ENCODE measurements at regions not wholly inside any gene's neighbourhood (a gene's known extent, or its start where the extent isn't known, plus 50 kb on each side); places are given as distances from the start of the nearest gene placed in this dataset.

DNA sequence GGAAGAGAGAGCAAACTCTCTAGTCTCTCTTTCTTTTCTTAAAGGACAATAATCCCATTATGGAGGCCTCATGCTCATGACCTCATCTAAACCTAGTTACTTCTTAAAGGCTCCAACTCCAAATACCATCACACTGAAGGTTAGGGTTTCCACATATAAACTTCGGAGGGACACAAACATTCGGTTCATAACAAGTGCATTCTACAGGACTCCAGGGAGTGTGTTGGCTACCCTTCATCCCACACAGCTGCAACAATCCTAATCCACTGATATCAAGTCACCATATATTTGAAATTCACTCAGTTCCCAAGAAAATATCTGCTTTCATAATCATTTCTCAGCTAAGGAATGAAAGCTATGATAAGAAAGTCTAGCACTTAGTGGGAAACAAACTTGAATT lies 265.9 kb upstream of the PLEKHG7 start (continued):
- TF ChIP-seq, protein P1, sequence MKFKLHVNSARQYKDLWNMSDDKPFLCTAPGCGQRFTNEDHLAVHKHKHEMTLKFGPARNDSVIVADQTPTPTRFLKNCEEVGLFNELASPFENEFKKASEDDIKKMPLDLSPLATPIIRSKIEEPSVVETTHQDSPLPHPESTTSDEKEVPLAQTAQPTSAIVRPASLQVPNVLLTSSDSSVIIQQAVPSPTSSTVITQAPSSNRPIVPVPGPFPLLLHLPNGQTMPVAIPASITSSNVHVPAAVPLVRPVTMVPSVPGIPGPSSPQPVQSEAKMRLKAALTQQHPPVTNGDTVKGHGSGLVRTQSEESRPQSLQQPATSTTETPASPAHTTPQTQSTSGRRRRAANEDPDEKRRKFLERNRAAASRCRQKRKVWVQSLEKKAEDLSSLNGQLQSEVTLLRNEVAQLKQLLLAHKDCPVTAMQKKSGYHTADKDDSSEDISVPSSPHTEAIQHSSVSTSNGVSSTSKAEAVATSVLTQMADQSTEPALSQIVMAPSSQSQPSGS (IDR thresholded peaks at IDR 0.05; ENCODE audit: low read length), result 0 out of 2 replicates have a peak, but pooled peaks have one; percentile 8
- TF ChIP-seq ZNF384 (IDR thresholded peaks at IDR 0.05; ENCODE audit: borderline replicate concordance, low read depth, low read length), result no peak
- TF ChIP-seq ZNF217 (IDR thresholded peaks at IDR 0.05), result no peak
- TF ChIP-seq RBBP5 (conservative IDR thresholded peaks at IDR 0.05), result no peak
- no peak for TF ChIP-seq RELA (IDR thresholded peaks at IDR 0.05; ENCODE audit: borderline replicate concordance, partially characterized antibody)
- no peak for TF ChIP-seq BACH1 (IDR thresholded peaks at IDR 0.05; ENCODE audit: borderline replicate concordance)
- TF ChIP-seq, protein P2, sequence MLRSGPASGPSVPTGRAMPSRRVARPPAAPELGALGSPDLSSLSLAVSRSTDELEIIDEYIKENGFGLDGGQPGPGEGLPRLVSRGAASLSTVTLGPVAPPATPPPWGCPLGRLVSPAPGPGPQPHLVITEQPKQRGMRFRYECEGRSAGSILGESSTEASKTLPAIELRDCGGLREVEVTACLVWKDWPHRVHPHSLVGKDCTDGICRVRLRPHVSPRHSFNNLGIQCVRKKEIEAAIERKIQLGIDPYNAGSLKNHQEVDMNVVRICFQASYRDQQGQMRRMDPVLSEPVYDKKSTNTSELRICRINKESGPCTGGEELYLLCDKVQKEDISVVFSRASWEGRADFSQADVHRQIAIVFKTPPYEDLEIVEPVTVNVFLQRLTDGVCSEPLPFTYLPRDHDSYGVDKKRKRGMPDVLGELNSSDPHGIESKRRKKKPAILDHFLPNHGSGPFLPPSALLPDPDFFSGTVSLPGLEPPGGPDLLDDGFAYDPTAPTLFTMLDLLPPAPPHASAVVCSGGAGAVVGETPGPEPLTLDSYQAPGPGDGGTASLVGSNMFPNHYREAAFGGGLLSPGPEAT (IDR thresholded peaks at IDR 0.05; ENCODE audit: low read depth), result no peak
- TF ChIP-seq FOXM1 (IDR thresholded peaks at IDR 0.05; ENCODE audit: low read depth, low read length), result 0 out of 2 replicates have a peak, but pooled peaks have one; percentile 4
- no peak for TF ChIP-seq MTA3 (IDR thresholded peaks at IDR 0.05; ENCODE audit: borderline replicate concordance, low read length)

- SMC1A ChIA-PET (ENCODE audit: uncharacterized antibody, unreplicated experiment), result interaction anchor here (0.6 to 8.8 kb wide), 22 partner anchors 10 to 403 kb away, joined by 3 to 145 read pairs (median 5); partner anchors contain the start of gene BTG1
- peak; percentile 49 for FAIRE-seq
- RAD21 ChIA-PET (ENCODE audit: unreplicated experiment), result interaction anchor here (0.6 to 7.1 kb wide), 22 partner anchors 11 to 394 kb away, joined by 3 to 63 read pairs (median 6); no protein-coding TSS in a partner anchor
- CTCF ChIA-PET, result interaction anchor here (0.6 to 6.9 kb wide), 11 partner anchors 9 to 135 kb away, joined by 3 to 53 read pairs (median 4); no protein-coding TSS in a partner anchor
- in situ Hi-C loops (cut with MboI) (no loop called here), intact Hi-C loops (cut with micrococcal nuclease; ENCODE audit: unreplicated experiment) (loop anchor here (1.0 to 5.0 kb wide), 2 partner anchors 68 to 71 kb away; no protein-coding TSS in a partner anchor)
- Histone ChIP-seq H3K36me3 (ENCODE audit: control insufficient read depth in 2 of 2, insufficient read depth in 2 of 2, low read length in 1 of 2) (no peaks in the 10 kb centered on the region), H3K9ac (ENCODE audit: control insufficient read depth, insufficient read depth, low read length) (no peak overlapping the region; the same call in 1 of the 2 replicates), H3K4me2 (ENCODE audit: control insufficient read depth, insufficient read depth) (peak overlapping the region; percentile 47), H3K4me1 (ENCODE audit: control insufficient read depth, insufficient read depth, low read length) (peaks cover 76% of the 10 kb centered on the region), H4K20me1 (ENCODE audit: control insufficient read depth, insufficient read depth) (no peaks in the 10 kb centered on the region), H3K4me3 (no peak overlapping the region), H3K27me3 (replicated peaks in 1 of 2; ENCODE audit: control insufficient read depth in 2 of 2, insufficient read depth in 2 of 2, low read length in 1 of 2) (no peaks in the 10 kb centered on the region), H3K9me3 (replicated peaks; ENCODE audit: control insufficient read depth, insufficient read depth, low read length) (peaks cover 5% of the 10 kb centered on the region; the same call in 2 of the 3 replicates), H3K27ac (ENCODE audit: control insufficient read depth, insufficient read depth) (peak overlapping the region; percentile 95), H2AFZ (ENCODE audit: control insufficient read depth, low read depth, low read length) (peak overlapping the region; percentile 20), H3K79me2 (ENCODE audit: control insufficient read depth, insufficient read depth, low read length) (no peaks in the 10 kb centered on the region; the same call in 1 of the 2 replicates)
- 6% methylated on average over 1 of the region's 1 CpG for WGBS (ENCODE audit: insufficient coverage, insufficient replicate concordance, low lambda C conversion rate, missing lambda C conversion rate)
- POLR2A ChIA-PET, result interaction anchor here (0.6 to 4.6 kb wide), 12 partner anchors 13 to 386 kb away, joined by 3 to 34 read pairs (median 4); partner anchors contain the start of gene BTG1
- no peak for DNase-seq (ENCODE audit: low read depth, low spot score)
- BruUV-seq (replicated peaks), result no TSS peak
- peak; percentile 39 for ATAC-seq
- peak; percentile 63; the same call in 1 of the 2 replicates for TF ChIP-seq IKZF1 (conservative IDR thresholded peaks at IDR 0.05)
- TF ChIP-seq CBX5 (IDR thresholded peaks at IDR 0.05; ENCODE audit: low read depth), result no peak
- TF ChIP-seq BCL3 (IDR thresholded peaks at IDR 0.05; ENCODE audit: borderline replicate concordance, insufficient read depth, low read depth, low read length, poor library complexity, severe bottlenecking), result no peak
- TF ChIP-seq RBBP5 (conservative IDR thresholded peaks at IDR 0.05), result no peak
- TF ChIP-seq, protein P3, sequence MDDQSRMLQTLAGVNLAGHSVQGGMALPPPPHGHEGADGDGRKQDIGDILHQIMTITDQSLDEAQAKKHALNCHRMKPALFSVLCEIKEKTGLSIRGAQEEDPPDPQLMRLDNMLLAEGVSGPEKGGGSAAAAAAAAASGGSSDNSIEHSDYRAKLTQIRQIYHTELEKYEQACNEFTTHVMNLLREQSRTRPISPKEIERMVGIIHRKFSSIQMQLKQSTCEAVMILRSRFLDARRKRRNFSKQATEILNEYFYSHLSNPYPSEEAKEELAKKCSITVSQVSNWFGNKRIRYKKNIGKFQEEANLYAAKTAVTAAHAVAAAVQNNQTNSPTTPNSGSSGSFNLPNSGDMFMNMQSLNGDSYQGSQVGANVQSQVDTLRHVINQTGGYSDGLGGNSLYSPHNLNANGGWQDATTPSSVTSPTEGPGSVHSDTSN (IDR thresholded peaks at IDR 0.05; ENCODE audit: insufficient replicate concordance, low read depth, low read length), result no peak
- TF ChIP-seq MYC (IDR thresholded peaks at IDR 0.05; ENCODE audit: insufficient read depth, insufficient read length, insufficient replicate concordance, low read length, severe bottlenecking), result peak; percentile 34
- TF ChIP-seq CHD2 (IDR thresholded peaks at IDR 0.05; ENCODE audit: borderline replicate concordance, low read depth, low read length), result no peak
- TF ChIP-seq SIN3A (IDR thresholded peaks at IDR 0.05; ENCODE audit: low read depth, low read length), result no peak
- TF ChIP-seq CHD4 (IDR thresholded peaks at IDR 0.05), result no peak
Observed at GRCh38 chr12:92434607-92435025, 268.2 kb upstream of the PLEKHG7 start.

All from GM12878 (cell line).